OCI-LY3 (cell line): ENCODE measurements at regions not wholly inside any gene's neighbourhood (a gene's known extent, or its start where the extent isn't known, plus 50 kb on each side); places are given as distances from the start of the nearest gene placed in this dataset.

Experiments
- H2AFZ ChIP-seq: fragments of 200-600, 300-600 bp; shearing (Covaris generic); 2 replicates; pipeline ENCODE4 v1.6.0; 2014; ENCODE audit warnings: antibody characterized with exemption, low read depth, low read length
- H3K27ac ChIP-seq: fragments of 200-600, 300-600 bp; sonication (generic); 2 replicates; pipeline ENCODE4 v1.5.1; 2014; ENCODE audit warnings: mild to moderate bottlenecking, low read length, moderate library complexity, mixed read lengths
- H3K27me3 ChIP-seq: fragments of 200-600, 300-600 bp; sonication (generic); 2 replicates; pipeline ENCODE4 v1.6.1; 2014; ENCODE audit warnings: low read depth, low read length, mixed read lengths
- H3K36me3 ChIP-seq: fragments of 200-600, 300-600 bp; sonication (generic); replicated peaks from 2 replicates; pipeline ENCODE3; 2014; ENCODE audit warnings: low read depth, low read length, mixed read lengths
- H3K4me1 ChIP-seq: fragments of 300-600, 200-600 bp; sonication (generic); 2 replicates; pipeline ENCODE4 v1.6.1; 2014; ENCODE audit warnings: low read length, mixed read lengths
- H3K4me2 ChIP-seq: fragments of 200-600, 300-600 bp; sonication (generic); 2 replicates; pipeline ENCODE4 v1.6.1; 2014; ENCODE audit warnings: low read length, mixed read lengths
- H3K4me3 ChIP-seq: fragments of 300-600, 200-600 bp; sonication (generic); 2 replicates; pipeline ENCODE4 v1.5.1; 2014; ENCODE audit warnings: antibody characterized with exemption, mild to moderate bottlenecking, low read length, moderate library complexity
- H3K79me2 ChIP-seq: fragments of 300-600, 200-600 bp; shearing (Covaris generic); 2 replicates; pipeline ENCODE4 v1.6.1; 2014; ENCODE audit warnings: mild to moderate bottlenecking, low read length, mixed read lengths
- H3K9ac ChIP-seq: fragments of 300-600, 200-600 bp; shearing (Covaris generic); 2 replicates; pipeline ENCODE4 v1.6.0; 2014; ENCODE audit warnings: mild to moderate bottlenecking, low read length, moderate library complexity
- H3K9me3 ChIP-seq: fragments of 200-600, 300-600 bp; shearing (Covaris generic); 2 replicates; pipeline ENCODE4 v1.6.1; 2014; ENCODE audit warnings: low read length, mixed read lengths; ENCODE audit not compliant: insufficient read depth
- H4K20me1 ChIP-seq: fragments of 200-600, 300-600 bp; sonication (generic); 2 replicates; pipeline ENCODE4 v1.6.1; 2016; ENCODE audit warnings: low read length, mixed read lengths; ENCODE audit not compliant: insufficient read depth
- EZH2phosphoT487 ChIP-seq: fragments of 200-600 bp; shearing (Covaris generic); IDR thresholded peaks from 2 replicates; pipeline ENCODE4 v1.6.1; 2018; ENCODE audit warnings: antibody characterized with exemption, mixed run types, low read depth
- TF ChIP-seq, protein P1 (sequence below): fragments of 200-600, 300-600 bp; sonication (generic); IDR thresholded peaks from 2 replicates; pipeline ENCODE4 v1.5.1; 2014; ENCODE audit warnings: antibody characterized with exemption, low read length, low read depth

DNA sequence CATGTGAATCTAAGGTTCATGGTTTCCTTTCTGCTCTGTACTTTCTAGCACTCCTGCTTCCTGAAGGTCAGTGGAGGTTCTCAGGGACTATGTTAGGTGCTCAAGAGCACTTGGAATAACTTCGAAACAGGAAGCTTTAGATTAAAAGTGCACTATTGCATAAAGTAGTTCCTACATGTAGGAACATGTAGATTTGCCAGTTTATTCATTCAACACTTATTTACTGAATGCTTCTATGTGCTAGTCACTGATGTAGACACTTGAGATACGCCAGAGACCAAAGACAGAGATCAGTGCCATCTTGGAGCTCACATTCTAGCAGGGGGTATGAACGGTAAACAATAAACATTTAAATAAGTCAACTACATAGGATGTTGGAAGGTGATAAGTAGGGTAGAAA lies 87.7 kb downstream of the DHRS2 start:
- H2AFZ ChIP-seq: no peak overlapping the region
- H4K20me1 ChIP-seq: no peaks in the 10 kb centered on the region
- H3K4me1 ChIP-seq: no peaks in the 10 kb centered on the region
- no peak overlapping the region for H3K4me3 ChIP-seq
- H3K4me2 ChIP-seq: no peak overlapping the region
- 0 out of 2 replicates have a peak, but pooled peaks cover 7% of the 10 kb centered on the region for H3K27me3 ChIP-seq
- no peaks in the 10 kb centered on the region for H3K9me3 ChIP-seq
- no peak overlapping the region for H3K27ac ChIP-seq
- no peak overlapping the region for H3K9ac ChIP-seq
- TF ChIP-seq EZH2phosphoT487: no peak
- TF ChIP-seq, protein P1, sequence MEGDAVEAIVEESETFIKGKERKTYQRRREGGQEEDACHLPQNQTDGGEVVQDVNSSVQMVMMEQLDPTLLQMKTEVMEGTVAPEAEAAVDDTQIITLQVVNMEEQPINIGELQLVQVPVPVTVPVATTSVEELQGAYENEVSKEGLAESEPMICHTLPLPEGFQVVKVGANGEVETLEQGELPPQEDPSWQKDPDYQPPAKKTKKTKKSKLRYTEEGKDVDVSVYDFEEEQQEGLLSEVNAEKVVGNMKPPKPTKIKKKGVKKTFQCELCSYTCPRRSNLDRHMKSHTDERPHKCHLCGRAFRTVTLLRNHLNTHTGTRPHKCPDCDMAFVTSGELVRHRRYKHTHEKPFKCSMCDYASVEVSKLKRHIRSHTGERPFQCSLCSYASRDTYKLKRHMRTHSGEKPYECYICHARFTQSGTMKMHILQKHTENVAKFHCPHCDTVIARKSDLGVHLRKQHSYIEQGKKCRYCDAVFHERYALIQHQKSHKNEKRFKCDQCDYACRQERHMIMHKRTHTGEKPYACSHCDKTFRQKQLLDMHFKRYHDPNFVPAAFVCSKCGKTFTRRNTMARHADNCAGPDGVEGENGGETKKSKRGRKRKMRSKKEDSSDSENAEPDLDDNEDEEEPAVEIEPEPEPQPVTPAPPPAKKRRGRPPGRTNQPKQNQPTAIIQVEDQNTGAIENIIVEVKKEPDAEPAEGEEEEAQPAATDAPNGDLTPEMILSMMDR: no peak
- H3K79me2 ChIP-seq: no peaks in the 10 kb centered on the region
- H3K36me3 ChIP-seq: no peaks in the 10 kb centered on the region

DNA sequence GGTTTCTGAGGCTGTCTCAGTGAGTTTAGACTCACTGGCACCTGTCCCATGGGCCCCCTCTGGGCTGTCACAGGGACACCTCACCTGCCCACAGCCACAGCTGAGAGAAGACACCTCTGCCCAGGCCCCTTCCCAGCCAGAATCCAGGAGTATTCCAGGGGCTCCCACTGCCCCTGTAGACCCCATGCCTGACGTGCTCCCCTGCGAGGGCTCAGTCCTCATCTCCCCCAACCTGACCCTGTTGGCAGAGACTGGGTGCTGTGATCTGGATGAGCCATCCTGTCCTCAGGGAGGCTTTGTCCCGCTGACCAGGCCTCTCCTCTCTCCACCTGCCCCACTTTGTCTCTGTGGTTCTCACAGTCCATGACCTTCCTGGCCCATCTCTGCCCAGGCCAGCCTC lies 89.4 kb downstream of the DHRS2 start:
- no peak overlapping the region for H3K4me3 ChIP-seq
- H4K20me1 ChIP-seq: no peaks in the 10 kb centered on the region
- H3K27me3 ChIP-seq: 0 out of 2 replicates have a peak, but pooled peaks cover 7% of the 10 kb centered on the region
- H3K27ac ChIP-seq: no peak overlapping the region
- H3K36me3 ChIP-seq: no peaks in the 10 kb centered on the region
- no peaks in the 10 kb centered on the region for H3K4me1 ChIP-seq
- TF ChIP-seq EZH2phosphoT487: no peak
- TF ChIP-seq, protein P1: no peak
- H3K9ac ChIP-seq: no peak overlapping the region
- no peaks in the 10 kb centered on the region for H3K79me2 ChIP-seq
- H2AFZ ChIP-seq: no peak overlapping the region
- H3K9me3 ChIP-seq: no peaks in the 10 kb centered on the region
- H3K4me2 ChIP-seq: no peak overlapping the region

DNA sequence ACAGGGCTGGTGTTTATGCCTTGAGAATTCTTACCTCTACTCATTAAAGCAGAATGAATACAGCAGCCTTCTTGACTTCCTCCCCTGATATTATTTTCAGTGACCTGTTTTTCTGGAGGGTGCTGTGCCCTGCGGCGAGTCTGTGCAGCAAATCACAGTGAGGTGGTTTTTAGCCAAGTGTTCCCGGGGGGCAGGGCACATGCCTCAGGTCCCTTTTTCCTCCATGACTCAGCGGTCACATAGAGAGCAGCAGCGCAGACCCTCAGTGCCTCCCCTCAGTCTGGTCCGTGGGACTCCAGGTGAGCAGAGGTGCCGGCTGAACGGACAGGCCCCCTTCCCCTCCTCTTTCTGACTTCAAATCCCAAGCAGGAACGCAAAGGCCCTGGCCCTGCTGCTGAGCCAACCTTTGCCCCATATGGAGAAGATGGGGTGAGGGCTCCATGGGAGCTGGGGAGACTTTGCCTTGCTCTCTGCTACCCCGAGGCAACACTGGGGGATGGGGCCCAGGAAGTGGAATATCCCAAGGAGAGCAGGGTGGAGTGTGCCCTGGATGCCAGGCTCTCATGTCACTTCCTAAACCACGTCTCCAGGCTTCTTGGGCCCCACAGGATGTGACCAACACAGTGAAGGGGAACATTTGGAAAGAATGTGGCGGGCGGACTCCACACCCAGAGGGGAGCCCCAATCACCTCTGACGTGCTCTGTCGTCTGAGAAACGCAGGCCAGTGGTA lies 90.0 kb downstream of the DHRS2 start:
- 0 out of 2 replicates have a peak, but pooled peaks cover 7% of the 10 kb centered on the region for H3K27me3 ChIP-seq
- no peaks in the 10 kb centered on the region for H3K36me3 ChIP-seq
- no peak overlapping the region for H3K27ac ChIP-seq
- H3K9me3 ChIP-seq: no peaks in the 10 kb centered on the region
- H3K9ac ChIP-seq: no peak overlapping the region
- H3K79me2 ChIP-seq: no peaks in the 10 kb centered on the region
- H3K4me2 ChIP-seq: no peak overlapping the region
- TF ChIP-seq, protein P1: no peak
- TF ChIP-seq EZH2phosphoT487: no peak
- H4K20me1 ChIP-seq: no peaks in the 10 kb centered on the region
- H3K4me1 ChIP-seq: no peaks in the 10 kb centered on the region
- no peak overlapping the region for H2AFZ ChIP-seq
- no peak overlapping the region for H3K4me3 ChIP-seq

DNA sequence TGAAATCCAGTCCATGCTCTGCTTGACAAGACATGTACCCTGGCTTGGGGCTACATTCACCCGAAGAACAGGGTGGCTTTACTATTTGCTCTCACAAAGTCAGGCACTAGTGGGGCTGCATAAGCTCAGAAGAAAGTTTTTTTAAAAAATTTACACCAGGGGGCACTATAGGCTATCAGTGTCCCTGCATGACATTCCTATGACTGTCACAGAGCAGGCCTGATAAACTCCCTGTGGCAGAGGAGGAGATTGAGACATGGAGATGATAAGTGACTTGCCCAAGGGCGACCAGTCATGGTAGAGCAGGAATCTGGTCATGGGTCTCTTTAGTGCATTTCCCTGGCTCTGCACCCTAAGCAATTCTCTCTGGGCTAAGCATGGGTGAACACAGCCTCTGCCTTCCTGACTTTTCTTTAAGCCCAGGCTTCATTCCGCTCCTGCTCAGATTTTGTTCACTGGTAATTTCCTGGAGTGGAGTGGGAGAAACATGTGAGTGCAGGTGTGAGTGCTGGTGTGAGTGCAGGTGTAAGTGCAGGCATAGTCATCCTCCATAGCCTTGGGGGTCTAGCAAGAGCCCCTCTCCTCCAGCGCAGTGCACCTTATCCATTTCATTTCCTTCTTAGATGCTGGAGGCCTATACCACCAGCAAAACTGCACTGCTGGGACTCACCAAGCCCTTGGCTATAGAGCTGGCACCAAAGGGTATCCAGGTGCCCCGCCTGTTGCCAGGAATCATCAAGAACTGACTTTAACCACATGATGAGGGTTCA lies 91.6 kb downstream of the DHRS2 start:
- no peak for TF ChIP-seq EZH2phosphoT487
- TF ChIP-seq, protein P1: peak; percentile 45
- no peak overlapping the region for H3K4me2 ChIP-seq
- no peaks in the 10 kb centered on the region for H3K27me3 ChIP-seq
- no peak overlapping the region for H3K27ac ChIP-seq
- no peak overlapping the region for H2AFZ ChIP-seq
- no peaks in the 10 kb centered on the region for H3K4me1 ChIP-seq
- no peaks in the 10 kb centered on the region for H4K20me1 ChIP-seq
- H3K4me3 ChIP-seq: no peak overlapping the region
- H3K9me3 ChIP-seq: no peaks in the 10 kb centered on the region
- no peaks in the 10 kb centered on the region for H3K79me2 ChIP-seq
- no peak overlapping the region for H3K9ac ChIP-seq
- no peaks in the 10 kb centered on the region for H3K36me3 ChIP-seq
